ENCODE measurements at regions not wholly inside any gene's neighbourhood (a gene's known extent, or its start where the extent isn't known, plus 50 kb on each side); places are given as distances from the start of the nearest gene placed in this dataset.

DNA sequence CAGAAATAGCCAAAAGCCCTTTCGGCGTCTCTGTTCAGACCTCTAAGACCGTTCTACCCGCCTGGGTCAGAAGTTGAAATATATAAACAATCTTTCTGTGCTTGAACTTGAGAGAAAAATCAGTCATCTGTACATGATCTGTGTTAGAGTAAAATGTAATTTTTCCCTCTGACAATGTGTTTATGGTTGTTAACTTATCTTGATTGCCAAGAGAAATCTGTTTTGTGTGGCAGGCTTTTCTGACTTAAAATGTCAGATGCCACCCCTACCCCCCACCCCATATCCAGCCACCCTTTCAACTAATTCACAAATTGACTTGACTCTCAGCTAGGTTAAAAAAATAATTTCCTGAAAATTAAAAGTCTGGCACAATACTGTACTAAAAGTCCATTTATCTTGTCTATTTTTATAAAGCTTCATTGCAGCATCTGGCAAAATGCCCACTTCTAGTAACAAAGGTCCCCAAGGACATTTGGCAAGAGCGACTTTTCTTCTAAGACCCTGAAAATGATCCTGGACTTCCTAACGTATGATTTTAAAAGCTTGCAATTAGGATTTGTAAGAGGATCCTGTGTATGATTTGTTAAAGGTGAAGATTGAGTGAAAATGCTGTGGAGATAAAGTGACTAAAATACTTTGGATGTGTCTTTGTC lies 304.2 kb downstream of the EPHA4 start:
- Mint-ChIP-seq H3K36me3 (no peaks in the 10 kb centered on the region), H3K4me1 (no peaks in the 10 kb centered on the region), H3K9me3 (no peaks in the 10 kb centered on the region), H3K4me3 (no peak overlapping the region), H3K27ac (no peak overlapping the region), H3K27me3 (no peaks in the 10 kb centered on the region)
- DNase-seq, result no peak

GRCh38 chr2:221268631-221269030 lies 303.5 kb downstream of the EPHA4 start:
- no peak overlapping the region for H3K27ac Mint-ChIP-seq

DNA sequence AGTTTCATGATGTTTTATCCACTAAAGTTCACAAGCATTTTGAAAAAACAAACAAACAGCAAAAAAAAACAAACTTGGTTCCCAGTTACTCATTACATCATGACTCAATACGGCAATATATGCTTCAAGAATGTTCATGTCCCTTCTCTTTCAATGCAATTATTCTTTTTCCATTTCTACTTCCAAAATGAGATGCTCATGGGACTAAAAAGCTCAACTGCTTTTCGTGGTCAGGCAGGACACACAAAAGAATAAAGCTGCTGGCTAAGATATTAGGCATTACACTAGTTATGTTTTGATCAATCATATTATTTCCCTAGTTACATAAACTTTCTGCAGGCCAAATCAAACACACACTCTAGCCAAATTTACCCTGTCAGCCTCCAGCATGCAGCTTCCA lies 301.3 kb downstream of the EPHA4 start:
- Mint-ChIP-seq H3K27me3 (no peaks in the 10 kb centered on the region), H3K9me3 (no peaks in the 10 kb centered on the region), H3K4me1 (no peaks in the 10 kb centered on the region), H3K27ac (no peak overlapping the region), H3K4me3 (no peak overlapping the region), H3K36me3 (no peaks in the 10 kb centered on the region)
- DNase-seq, result no peak

More at GRCh38 chr2:221268631-221269030, 303.5 kb downstream of the EPHA4 start:
- H3K9me3 Mint-ChIP-seq, result no peaks in the 10 kb centered on the region
- no peak for DNase-seq
- H3K4me3 Mint-ChIP-seq, result no peak overlapping the region
- H3K27me3 Mint-ChIP-seq, result no peaks in the 10 kb centered on the region
- H3K4me1 Mint-ChIP-seq, result no peaks in the 10 kb centered on the region
- no peaks in the 10 kb centered on the region for H3K36me3 Mint-ChIP-seq

GRCh38 chr2:221272729-221273128 lies 299.4 kb downstream of the EPHA4 start:
- Mint-ChIP-seq H3K9me3 (no peaks in the 10 kb centered on the region), H3K27ac (no peak overlapping the region), H3K4me3 (no peak overlapping the region), H3K36me3 (no peaks in the 10 kb centered on the region), H3K4me1 (no peaks in the 10 kb centered on the region), H3K27me3 (no peaks in the 10 kb centered on the region)
- DNase-seq, result no peak

- Mint-ChIP-seq H3K36me3 (no peaks in the 10 kb centered on the region), H3K4me1 (no peaks in the 10 kb centered on the region), H3K27ac (no peak overlapping the region), H3K27me3 (no peaks in the 10 kb centered on the region), H3K9me3 (no peaks in the 10 kb centered on the region), H3K4me3 (no peak overlapping the region)
- DNase-seq, result no peak
Measured at GRCh38 chr2:221276033-221276432, 296.1 kb downstream of the EPHA4 start.

- no peak for DNase-seq
- Mint-ChIP-seq H3K9me3 (no peaks in the 10 kb centered on the region), H3K27me3 (no peaks in the 10 kb centered on the region), H3K4me3 (no peak overlapping the region), H3K4me1 (no peaks in the 10 kb centered on the region), H3K36me3 (no peaks in the 10 kb centered on the region), H3K27ac (no peak overlapping the region)
Measured at GRCh38 chr2:221276601-221277000, 295.5 kb downstream of the EPHA4 start.

GRCh38 chr2:221282386-221282785 lies 289.7 kb downstream of the EPHA4 start:
- H3K36me3 Mint-ChIP-seq, result no peaks in the 10 kb centered on the region
- no peak overlapping the region for H3K4me3 Mint-ChIP-seq
- H3K9me3 Mint-ChIP-seq, result no peaks in the 10 kb centered on the region
- DNase-seq, result no peak
- no peaks in the 10 kb centered on the region for H3K4me1 Mint-ChIP-seq
- H3K27me3 Mint-ChIP-seq, result peaks cover 4% of the 10 kb centered on the region
- no peak overlapping the region for H3K27ac Mint-ChIP-seq

- H3K36me3 Mint-ChIP-seq, result no peaks in the 10 kb centered on the region
- H3K27me3 Mint-ChIP-seq, result peaks cover 4% of the 10 kb centered on the region
- no peaks in the 10 kb centered on the region for H3K9me3 Mint-ChIP-seq
- no peak overlapping the region for H3K4me3 Mint-ChIP-seq
- H3K4me1 Mint-ChIP-seq, result no peaks in the 10 kb centered on the region
- no peak overlapping the region for H3K27ac Mint-ChIP-seq
- DNase-seq, result no peak
Measured at GRCh38 chr2:221283896-221284545, 288.1 kb downstream of the EPHA4 start.

DNA sequence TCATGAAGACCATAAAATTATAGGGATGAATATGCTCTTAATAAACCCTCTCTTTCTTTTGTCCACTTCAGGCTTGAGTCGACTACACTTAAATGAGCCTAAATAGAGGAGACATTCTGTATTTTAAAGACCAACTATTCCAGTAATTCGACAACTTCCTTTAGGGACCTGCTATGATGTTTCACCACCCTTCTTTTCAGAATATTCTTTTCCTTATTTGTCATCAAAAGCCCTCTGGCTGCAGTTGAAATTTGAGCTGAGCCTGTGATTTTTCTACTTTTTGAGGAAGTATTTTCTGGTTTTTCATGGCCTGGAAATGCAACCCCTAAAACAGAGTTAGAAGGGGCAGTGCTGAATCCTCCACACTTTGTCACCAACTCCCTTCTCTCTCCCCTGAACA lies 287.0 kb downstream of the EPHA4 start:
- Mint-ChIP-seq H3K9me3 (no peaks in the 10 kb centered on the region), H3K36me3 (no peaks in the 10 kb centered on the region), H3K4me1 (no peaks in the 10 kb centered on the region), H3K4me3 (no peak overlapping the region), H3K27me3 (peaks cover 4% of the 10 kb centered on the region), H3K27ac (no peak overlapping the region)
- DNase-seq, result no peak

- no peaks in the 10 kb centered on the region for H3K36me3 Mint-ChIP-seq
- H3K27me3 Mint-ChIP-seq, result peaks cover 4% of the 10 kb centered on the region
- no peaks in the 10 kb centered on the region for H3K9me3 Mint-ChIP-seq
- no peaks in the 10 kb centered on the region for H3K4me1 Mint-ChIP-seq
- H3K27ac Mint-ChIP-seq, result no peak overlapping the region
- no peak overlapping the region for H3K4me3 Mint-ChIP-seq
- no peak for DNase-seq
Measured at GRCh38 chr2:221286406-221286805, 285.7 kb downstream of the EPHA4 start.

DNA sequence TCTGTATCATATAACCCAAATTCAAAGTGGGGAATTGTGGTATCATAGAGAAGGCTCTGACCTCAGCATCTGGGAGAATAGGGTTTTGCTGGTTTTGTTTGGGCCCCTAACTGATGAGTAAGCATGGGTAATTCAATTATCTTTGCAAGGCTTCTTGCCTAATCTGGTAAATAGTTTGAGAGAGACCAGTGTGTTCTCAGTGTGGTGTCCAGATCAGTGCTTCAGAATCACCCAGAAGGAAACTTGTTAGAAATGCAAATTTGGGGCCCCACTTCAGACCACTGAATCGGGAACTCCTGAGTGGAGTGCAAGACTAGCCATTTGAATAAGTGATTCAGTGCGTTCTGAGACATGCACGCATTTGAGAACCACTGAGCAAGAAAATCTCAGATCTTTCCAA lies 282.7 kb downstream of the EPHA4 start:
- H3K27ac Mint-ChIP-seq, result no peak overlapping the region
- H3K36me3 Mint-ChIP-seq, result no peaks in the 10 kb centered on the region
- no peaks in the 10 kb centered on the region for H3K9me3 Mint-ChIP-seq
- DNase-seq, result no peak
- H3K27me3 Mint-ChIP-seq, result no peaks in the 10 kb centered on the region
- H3K4me1 Mint-ChIP-seq, result no peaks in the 10 kb centered on the region
- no peak overlapping the region for H3K4me3 Mint-ChIP-seq

- Mint-ChIP-seq H3K4me1 (no peaks in the 10 kb centered on the region), H3K36me3 (no peaks in the 10 kb centered on the region), H3K9me3 (no peaks in the 10 kb centered on the region), H3K27ac (no peak overlapping the region), H3K27me3 (no peaks in the 10 kb centered on the region), H3K4me3 (no peak overlapping the region)
- no peak for DNase-seq
Measured at GRCh38 chr2:221289846-221290245, 282.3 kb downstream of the EPHA4 start.

DNA sequence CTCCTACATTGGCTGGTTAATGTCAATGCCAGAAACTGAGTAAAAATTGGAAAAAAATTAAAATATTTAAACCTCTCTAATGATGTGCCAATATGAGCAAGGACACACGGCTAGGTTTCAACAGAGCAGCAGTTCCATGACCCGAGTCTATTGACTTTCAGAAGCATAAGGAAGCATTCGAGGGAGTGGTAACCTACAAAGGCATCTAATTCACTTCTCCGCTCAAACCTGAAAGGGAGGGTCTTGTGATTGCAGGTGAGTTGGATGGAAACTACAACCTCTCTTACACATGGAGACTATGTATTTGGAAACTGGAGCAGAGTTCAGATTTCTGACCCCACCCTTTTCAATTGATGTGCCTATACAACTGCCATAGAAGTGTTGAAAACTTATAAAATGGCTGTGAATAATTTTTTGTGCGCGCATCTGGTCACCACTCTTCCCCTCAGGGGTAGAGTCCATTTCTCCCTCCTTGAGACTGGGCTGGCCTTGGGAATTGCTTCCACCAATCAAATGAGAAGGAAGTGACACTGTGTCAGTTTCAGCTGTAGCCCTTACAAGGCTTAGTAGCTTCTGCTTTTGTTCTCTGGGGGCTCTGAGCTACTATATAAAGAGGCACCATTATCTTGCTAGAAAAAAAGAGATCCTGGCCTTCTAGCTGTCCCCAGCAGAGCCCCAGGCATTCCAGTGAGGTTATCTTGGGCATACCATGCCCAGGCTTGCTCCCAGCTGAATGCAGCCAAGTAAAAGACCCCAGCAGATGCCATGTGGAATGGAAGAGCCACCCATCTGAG lies 278.0 kb downstream of the EPHA4 start:
- H3K27me3 Mint-ChIP-seq, result peaks cover 8% of the 10 kb centered on the region
- no peak for DNase-seq
- no peak overlapping the region for H3K4me3 Mint-ChIP-seq
- no peaks in the 10 kb centered on the region for H3K36me3 Mint-ChIP-seq
- no peak overlapping the region for H3K27ac Mint-ChIP-seq
- no peaks in the 10 kb centered on the region for H3K9me3 Mint-ChIP-seq
- H3K4me1 Mint-ChIP-seq, result no peaks in the 10 kb centered on the region

DNA sequence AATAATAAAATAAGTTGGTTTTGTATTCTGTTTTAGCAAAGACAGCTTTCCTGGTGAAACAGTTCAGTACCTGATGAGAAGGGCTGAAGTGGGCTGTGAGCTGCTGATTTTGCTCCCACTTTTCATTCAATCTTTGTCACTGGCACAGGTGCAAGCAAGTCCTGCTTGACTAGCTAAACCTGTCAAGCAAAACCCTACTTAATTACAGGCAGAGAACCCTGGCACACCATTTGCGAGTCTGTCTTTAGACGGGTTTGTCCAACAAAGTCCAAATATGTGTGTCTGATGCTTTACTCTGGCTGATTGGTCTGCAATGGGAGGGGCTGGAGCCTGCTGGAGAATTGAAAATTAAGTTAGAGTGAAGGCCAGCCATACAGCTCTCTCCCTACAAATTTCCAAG lies 267.2 kb downstream of the EPHA4 start:
- no peak for DNase-seq
- H3K27me3 Mint-ChIP-seq, result no peaks in the 10 kb centered on the region
- H3K4me1 Mint-ChIP-seq, result no peaks in the 10 kb centered on the region
- H3K36me3 Mint-ChIP-seq, result no peaks in the 10 kb centered on the region
- H3K4me3 Mint-ChIP-seq, result no peak overlapping the region
- H3K9me3 Mint-ChIP-seq, result no peaks in the 10 kb centered on the region
- no peak overlapping the region for H3K27ac Mint-ChIP-seq

- no peaks in the 10 kb centered on the region for H3K27me3 Mint-ChIP-seq
- no peak overlapping the region for H3K27ac Mint-ChIP-seq
- no peak for DNase-seq
- no peaks in the 10 kb centered on the region for H3K4me1 Mint-ChIP-seq
- H3K9me3 Mint-ChIP-seq, result no peaks in the 10 kb centered on the region
- no peak overlapping the region for H3K4me3 Mint-ChIP-seq
- no peaks in the 10 kb centered on the region for H3K36me3 Mint-ChIP-seq
Measured at GRCh38 chr2:221308507-221309066, 263.5 kb downstream of the EPHA4 start.

Measured in activated naive CD8-positive, alpha-beta T cell treated with anti-CD3 and anti-CD28 coated beads for 36 hours (primary cell).